HG03045 (cell line): ENCODE measurements at regions not wholly inside any gene's neighbourhood (a gene's known extent, or its start where the extent isn't known, plus 50 kb on each side); places are given as distances from the start of the nearest gene placed in this dataset.
"Not testable (repeated sequence)": the region's sequence is repeated elsewhere in the genome, so short reads cannot be mapped to it uniquely, and the experiment has no call there.

Experiments
- ATAC-seq: cut with Tn5 transposase; IDR thresholded peaks from one replicate; pipeline ENCODE4 v1.9.1; 2021; ENCODE audit warnings: mild to moderate bottlenecking, moderate library complexity; ENCODE audit not compliant: unreplicated experiment

DNA sequence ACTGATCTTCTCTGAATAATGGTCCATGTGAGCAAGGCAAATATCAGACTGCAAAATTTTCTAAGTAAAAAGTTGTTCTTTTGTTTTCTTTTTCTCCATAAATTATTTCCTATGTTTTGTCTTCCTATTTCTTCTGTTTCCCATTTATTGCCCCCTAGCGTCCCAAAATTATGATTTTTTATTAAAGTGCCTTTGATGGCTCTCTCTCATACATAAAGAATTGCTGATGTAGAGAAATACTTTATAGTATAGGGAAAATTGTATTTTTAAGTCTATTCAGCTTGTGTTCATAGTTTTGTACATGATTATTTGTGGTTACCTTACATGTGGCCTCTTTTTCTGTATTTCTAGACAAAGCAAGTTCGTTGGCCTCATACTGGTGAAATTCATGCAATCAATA, 1031.2 kb downstream of the EFNA5 start:
- ATAC-seq: no peak

DNA sequence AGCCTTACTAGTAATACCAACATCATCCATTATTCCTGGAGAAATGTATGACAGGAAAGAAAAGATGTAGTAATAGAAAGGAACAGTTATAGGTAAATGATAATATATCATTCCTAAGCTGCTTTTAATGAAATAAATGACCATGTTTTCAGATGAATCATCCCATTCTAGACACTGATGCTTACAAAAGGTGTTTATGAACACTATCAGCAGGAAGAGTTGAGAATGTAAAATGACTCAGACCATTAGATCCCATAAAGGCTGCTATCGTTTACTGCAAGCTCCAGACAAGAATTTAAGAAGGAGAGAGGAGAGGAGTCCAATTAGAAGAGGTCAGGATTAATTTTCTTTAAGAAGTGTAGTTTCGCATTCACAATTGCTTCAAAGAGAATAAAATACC, 1033.5 kb downstream of the EFNA5 start:
- ATAC-seq: no peak

DNA sequence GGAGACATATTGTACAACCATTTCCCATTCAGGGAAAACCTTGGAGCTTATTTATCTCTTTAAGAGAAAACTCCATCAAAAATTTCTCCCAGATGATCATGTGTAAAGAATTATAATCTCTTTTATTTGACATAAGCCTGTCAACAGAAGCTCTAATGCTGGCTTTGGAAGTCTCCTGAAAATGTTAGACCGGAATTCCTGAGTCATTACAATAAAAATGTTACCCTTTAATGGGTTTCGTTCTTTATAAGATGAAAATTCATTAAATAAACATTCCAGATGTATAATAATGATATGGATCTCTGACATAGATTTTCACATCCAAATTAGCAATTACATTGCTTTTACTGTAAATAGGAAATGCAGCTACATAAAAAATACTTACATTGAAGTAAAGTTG, 1036.4 kb downstream of the EFNA5 start:
- ATAC-seq: no peak

DNA sequence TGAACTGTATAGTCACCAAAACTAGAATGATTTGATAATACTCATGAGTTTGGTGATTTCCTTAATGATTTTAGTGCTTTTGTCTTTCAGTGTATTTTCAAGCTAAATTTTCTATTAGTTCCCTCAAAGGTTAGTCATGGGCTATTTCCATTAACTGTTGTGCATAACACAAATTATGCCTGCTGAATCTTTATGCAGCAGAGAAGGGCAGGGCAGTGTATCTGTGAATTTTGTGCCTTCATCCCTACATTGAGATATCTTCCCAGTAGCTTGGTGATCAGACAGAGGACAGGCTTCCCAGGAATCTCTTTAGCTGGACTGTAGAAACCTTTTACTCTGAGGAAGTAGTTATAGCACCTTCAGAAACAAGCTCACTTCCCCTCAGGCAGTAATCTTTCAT, 1036.9 kb downstream of the EFNA5 start:
- ATAC-seq: no peak

DNA sequence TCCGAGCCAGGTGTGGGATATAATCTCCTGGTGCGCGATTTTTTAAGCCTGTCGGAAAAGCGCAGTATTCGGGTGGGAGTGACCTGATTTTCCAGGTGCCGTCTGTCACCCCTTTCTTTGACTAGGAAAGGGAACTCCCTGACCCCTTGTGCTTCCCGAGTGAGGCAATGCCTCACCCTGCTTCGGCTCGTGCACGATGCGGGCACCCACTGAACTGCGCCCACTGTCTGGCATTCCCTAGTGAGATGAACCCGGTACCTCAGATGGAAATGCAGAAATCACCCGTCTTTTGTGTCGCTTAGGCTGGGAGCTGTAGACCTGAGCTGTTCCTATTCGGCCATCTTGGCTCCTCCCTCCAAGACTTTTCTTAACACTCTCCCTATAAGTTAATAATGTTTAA, 1042.3 kb downstream of the EFNA5 start:
- not testable (repeated sequence) for ATAC-seq

DNA sequence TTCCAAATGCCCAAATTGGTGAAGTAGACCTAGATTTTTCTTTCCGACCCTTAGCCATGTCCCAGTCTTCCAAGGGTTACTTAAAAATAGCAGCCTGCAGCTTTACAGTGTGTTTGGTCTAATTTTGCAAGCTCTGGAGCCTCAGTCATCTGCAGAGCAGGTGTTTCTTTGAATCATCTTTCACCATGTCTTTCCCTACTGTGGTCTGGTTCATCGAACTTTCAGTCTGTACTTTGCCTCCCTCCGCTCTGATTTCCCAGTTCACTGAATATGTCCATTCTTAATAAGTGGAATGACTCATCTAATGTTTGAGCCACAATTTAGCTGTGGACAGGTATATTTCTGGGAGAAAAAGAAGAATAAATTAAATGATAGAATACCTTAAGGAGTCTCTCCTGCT, 1060.7 kb downstream of the EFNA5 start:
- ATAC-seq: no peak

DNA sequence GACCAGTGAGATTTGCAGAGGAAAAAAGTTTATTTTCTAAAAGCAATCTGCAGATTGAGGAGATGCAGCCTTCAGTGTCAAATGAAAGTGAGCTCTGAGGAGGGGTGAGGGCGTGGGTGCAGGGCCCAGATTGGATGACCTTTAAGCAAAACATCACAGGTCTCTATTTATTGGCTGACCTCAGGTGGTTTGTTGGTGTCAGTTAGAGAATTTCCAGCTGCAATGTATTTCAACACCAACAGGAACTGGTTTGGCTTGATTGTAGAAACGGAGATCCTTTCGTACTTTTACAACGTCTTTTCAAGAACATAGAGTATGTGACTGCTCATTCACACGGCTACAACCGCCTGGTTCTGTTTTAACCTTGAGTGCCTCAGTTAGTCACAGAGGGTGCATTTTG, 1069.1 kb downstream of the EFNA5 start:
- ATAC-seq: no peak

DNA sequence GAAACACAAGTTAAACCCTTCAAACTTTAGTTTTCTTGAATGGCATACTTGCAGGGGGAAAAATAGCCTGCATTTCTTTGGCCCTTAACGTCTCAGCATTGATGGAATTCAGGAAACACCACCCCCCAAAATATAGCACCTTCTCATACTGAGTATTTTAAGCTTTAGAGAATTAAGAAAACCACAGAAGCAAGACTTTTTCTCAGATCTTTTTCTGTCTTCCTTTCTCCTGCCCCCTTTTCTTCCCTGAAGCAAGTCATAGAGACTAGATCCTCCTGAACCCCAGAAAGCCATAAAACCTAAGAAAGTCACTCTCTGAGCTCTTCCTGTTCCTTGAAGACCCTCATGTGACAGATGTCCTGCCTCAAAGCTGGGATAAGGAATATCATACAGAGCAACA, 1069.9 kb downstream of the EFNA5 start:
- ATAC-seq: no peak

DNA sequence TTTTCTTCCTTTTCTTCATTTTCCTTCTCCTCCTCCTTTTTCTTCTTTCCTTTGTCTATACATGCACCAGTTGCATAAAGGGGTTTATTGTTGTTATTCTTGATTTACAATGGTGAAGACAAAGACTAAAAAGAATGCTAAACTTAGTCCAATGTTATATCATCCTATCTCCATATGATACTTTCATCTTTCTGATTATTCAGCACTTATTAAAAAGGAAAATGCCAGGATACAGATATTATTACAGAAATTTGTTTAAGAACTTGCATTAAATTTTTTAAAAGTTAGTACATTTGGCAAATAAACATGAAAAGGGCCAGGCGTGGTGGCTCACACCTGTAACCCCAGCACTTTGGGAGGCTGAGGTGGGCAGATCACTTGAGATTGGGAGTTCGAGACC, 1074.9 kb downstream of the EFNA5 start:
- no peak for ATAC-seq

DNA sequence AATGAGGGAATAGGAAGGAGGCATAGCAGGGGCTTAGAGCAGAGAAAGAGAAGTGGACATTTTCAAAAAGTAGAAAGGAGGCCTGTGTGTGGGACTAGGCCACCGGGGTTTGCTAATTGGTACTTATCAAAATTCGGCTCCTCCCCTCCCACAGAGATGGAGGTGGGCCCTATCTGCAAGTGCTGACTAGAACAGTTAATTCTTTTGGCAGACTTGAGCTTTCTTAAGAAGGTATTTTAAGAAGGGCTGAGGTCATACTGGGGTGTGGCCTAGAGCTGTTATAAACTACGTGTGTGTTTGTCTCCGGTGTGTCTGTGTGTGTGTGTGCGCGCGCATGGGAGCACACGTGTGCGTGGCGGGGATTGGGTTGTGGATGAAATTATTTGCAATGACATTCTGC, 1086.5 kb downstream of the EFNA5 start:
- no peak for ATAC-seq

DNA sequence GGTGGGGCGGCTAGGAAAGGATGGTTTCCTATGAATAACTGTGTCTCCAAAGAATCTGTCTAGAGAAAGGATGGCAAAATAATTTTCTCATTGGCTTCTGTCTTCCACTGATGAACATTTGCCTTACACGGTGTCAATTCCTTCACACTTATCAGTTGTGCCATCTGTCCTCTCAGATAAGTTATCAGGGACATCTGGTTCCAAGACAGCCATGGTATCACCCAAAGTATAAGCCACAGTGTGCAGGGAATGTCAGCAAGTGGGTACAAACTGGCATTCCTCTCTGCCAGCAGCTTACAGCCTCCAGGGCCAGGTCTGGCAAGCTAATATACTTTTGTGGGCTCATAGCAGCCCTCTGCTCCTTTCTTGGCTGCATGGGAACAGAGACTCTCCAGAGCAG, 1092.0 kb downstream of the EFNA5 start:
- ATAC-seq: no peak

DNA sequence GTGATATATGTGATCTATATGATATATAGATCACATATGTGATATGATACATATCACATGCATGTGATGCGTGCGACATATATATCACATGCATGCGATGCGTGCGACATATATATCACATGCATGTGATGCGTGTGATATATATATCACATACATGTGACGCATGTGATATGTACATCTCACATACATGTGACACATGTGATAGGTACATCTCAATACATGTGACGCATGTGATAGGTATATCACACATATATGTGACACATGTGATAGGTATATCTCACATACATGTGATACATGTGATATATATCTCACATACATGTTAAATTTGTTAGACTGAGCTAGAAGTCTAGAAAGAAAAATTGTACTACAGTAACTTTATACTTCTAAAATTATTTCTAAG, 1095.9 kb downstream of the EFNA5 start:
- no peak for ATAC-seq

DNA sequence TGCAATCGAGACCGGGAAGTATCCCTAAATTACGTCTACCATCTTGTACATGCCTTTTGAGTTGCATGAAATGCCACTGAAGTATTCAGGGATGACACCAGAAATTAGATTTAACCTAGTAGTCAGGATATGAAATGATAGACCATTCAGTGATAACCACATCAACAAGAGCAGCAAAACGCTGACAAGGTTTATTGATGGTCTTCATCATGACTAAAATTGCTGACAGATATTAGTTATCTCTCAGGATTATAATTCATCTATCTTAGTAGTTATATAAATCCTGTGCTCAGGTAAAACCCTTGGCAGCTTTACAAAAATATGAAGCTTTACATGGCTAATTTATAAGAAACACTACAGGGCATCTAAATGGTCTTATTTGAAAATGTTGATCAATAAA, 1104.7 kb downstream of the EFNA5 start:
- ATAC-seq: no peak

DNA sequence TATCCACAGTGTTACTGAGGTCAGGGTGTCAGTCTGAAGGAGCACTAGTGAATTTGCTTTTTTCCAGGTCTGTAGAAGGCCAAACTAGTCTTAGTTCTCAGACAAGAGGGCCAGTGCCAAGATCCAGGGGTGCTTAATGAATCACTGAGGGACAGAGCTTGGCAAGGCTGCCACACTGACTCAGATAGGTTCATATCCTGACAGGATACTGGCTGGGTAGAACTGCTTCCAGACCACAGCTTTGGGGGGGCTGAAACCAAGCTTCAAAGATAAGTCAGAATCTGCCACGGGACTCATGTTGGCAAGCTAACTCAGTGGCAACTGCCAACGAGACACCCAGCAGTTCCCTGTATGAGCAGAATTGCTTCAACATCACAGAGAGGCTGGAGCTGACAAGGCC, 1125.4 kb downstream of the EFNA5 start:
- ATAC-seq: no peak

DNA sequence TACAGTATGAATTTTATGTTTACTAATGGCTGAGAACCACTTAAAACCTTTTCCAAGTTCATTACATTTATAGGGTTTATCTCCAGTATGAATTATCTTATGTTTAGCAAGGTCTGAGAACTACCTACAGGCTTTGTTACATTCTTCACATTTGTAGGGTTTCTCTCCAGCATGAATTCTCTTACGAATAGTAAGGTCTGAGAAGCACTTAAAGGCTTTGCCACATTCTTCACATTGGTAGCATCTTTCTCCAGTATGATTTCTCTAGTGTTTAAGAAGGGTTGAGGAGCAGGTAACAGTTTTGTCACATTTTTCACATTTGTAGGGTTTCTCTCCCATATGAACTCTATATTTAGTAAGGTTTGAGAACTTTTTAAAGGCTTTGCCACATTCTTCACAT, 1127.4 kb downstream of the EFNA5 start:
- ATAC-seq: no peak

DNA sequence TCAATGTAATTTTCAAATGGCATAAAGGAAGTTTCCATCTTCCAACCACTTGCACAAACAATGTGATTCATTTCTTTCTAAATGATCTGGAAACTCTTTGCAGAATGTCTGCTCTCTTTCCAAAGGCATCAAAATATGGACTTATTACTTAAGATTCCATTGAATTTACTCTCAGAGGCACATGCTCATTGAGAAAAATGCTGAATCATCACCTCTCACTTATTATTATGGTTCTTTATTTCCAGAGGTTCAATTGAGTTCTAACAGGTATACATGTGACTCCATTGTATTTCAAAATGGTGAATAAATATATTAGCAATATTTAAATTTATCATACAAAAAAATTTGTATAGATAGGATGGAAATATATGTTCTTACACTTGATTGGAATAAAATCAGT, 1140.6 kb downstream of the EFNA5 start:
- ATAC-seq: no peak

DNA sequence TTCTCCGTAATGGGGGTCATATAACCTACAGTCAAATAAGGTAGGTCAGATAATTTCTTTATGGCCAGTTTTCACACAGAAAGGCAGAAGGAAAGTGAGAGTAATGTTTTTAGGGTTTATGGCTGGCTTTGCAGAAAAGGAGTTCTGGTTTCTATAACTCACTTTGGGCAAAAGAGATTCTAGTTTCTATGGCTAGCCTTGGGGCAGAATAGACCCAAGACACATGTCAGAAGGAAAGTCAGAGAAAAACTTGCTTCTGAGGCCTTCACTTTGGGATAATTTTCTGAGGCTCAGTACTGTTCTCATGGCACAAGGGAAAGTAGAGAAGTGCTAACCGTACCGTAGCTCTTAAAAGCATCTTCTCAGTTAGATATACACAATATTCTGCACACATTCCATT, 1145.3 kb downstream of the EFNA5 start:
- ATAC-seq: no peak

DNA sequence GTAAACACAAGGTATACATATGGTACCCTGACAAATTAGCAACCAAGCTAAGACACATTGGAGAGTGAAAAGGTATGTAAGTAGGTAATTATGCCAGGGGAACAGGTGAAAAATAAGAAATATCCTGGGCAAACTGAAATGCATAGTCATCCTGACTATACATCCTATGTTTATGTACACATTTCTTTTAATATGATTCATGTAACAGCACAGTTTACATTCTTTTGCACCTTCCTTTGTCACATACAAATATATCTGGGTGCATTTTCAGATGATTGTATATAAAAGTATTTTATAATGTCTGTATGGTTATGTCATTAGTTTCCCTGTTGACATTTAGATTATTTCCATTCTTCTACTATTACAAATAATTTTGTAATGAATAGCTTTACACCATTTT, 1146.9 kb downstream of the EFNA5 start:
- ATAC-seq: no peak

DNA sequence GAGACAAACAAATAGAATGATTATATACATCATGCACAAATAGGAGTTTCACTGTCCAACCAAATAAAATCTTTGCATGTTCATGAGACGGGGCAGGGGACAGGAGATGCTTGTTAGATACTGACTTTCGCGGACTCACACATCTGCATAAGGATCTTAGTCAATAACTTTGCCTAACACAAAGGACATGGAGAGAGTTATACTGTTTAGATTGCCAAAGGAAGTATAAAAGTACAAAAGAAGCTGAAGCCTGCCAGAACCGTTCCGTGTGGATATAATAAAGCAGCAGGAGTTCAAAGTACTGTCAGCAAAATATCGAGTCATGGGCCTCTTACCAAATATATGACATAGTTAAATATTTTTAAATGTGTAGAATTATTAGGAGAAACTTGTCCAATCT, 1148.4 kb downstream of the EFNA5 start:
- ATAC-seq: no peak

DNA sequence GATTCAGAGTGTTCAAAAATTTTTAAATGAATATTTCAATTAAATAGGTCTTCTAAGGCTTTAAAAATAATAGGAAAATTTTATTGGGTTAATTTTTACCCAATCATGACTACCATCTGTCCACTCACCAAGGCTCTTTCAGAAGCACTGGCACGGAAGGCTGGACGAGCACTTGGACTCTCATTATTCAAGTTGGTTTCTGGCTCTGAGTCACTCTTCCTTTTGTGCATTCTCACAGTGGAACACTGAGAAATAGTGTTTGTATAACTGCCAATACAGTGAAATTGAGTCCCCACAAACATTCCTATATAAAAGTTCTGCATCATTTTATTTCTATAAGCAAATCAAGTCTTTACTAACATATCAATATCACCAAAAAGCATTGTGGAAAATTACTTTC, 1149.0 kb downstream of the EFNA5 start:
- ATAC-seq: no peak

DNA sequence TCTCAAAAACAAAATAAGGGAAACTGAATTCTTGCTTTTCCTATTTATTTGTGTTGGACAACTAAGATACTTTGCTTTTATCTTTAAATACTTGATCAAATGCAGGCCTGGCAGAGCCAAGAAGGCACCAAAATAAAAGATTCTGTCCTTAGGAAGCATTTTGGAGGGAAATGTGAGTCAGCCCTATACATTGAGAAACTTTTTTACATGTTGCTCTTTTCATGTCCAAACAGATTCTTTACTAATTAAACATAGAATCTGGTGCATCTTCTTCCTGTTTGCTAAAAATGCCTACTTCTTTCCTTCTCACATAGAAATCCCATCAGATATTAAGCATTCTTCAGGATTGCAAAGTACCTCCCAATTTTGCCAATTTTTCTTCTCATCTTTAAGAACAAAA, 1160.4 kb downstream of the EFNA5 start:
- ATAC-seq: no peak

DNA sequence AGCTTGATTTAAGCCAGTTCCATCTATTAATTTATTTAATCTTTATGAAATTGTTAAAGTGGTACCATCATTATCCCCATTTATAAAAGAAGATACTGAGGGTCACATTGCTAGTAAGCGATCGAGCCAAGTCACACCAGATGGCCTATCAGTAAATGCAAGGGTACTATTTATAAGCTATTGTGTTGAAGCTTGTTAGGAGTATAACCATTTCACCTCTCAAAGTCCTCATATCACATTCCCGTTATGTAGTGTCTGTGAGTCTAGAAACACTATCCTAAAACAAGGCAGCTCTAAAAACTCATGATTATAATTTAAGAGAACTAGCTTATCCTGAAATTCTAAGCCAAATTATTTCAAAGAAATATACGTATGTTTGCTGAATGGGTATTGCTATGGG, 1161.8 kb downstream of the EFNA5 start:
- ATAC-seq: no peak

DNA sequence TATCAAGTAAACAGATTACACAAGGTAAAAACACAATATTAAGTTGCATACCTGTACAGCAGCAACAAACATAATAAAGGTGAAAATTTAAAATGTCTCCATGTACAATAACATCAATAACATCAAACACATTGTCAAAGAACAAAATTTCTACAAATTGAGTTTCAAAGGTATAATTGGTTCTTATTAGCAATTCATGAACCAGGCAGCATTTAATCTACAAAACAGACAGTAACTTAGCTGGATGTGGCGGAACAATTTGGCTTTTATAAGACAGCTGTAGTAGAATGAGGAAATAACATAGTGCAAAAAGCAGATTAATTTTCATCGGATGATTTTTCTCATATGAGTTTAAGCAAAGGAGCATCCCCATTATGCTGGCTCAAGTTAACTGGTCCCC, 1176.8 kb downstream of the EFNA5 start:
- ATAC-seq: no peak

DNA sequence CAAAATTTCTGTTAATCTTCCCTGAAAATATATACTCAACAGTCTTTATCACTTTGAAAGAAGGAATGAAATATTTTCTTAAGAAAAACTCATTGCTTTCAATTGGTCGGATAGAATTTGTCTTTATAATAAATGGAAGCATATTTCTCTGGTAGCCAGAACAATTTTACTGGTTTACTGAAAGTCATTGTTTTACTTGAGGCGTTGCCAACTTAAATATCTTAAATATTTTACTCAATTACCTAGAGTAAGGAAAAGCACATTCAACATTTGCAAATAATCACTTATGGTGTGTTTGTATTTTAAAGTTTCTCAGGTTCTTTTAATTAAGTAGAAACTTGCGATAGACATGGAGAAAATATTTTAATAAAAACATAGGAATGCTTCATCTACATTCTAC, 1181.7 kb downstream of the EFNA5 start:
- no peak for ATAC-seq
